ENCODE measurements at regions not wholly inside any gene's neighbourhood (a gene's known extent, or its start where the extent isn't known, plus 50 kb on each side); places are given as distances from the start of the nearest gene placed in this dataset.

DNA sequence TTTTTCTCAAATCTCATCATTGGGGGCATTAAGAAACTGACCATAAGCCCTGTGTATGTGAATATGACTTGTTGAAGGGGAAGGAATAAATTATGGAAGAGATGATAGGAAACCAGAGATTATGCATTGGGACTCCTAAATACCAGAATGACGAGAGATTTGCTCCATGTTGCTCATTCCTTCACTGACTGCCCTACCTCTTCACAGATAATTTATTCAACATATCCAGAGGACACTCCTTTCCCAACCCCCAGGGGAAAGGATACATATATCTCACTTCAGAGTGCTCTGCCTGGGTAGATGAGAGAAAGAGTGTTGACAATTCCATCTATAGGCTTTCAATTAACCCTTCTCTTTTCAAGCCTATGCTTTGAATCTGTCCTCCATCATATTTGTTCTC, 145.3 kb upstream of the RHOBTB1 start:
- no peak for DNase-seq (ENCODE audit: low spot score)

DNA sequence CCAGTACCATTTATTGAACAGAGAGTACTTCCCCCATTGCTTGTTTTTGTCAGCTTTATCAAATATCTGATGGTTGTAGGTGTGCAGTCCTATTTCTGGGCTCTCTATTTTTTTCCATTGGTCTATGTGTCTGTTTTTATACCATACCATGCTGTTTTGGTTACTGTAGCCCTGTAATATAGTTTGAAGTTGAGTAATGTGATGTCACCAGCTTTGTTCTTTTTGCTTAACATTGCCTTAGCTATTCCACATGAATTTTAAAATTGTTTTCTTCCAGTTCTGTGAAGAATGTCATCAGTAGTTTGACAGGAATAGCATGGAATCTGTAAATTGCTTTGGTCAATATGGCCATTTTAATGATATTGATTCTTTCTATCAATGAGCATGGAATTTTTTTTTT, 140.5 kb upstream of the RHOBTB1 start:
- no peak for DNase-seq (ENCODE audit: low spot score)

DNA sequence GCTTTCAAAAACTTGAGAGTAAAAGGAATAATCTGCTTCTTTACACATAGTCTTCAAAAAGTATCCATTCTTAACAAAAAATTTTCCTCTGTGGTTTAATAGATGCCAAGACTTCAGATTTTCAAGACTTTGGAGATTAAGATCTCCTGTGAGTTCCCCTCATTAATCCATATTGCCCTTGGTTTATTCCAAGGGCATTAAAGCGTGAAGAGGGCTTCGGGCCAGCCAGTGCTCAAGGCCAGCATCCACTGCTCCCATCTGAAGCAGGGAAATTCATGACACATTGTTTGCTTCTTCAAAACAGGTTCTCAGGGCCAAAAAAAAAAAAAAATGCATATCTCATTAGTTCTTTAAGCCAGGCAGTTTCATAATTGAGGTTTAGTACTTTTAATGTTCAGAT, 137.3 kb upstream of the RHOBTB1 start:
- DNase-seq (ENCODE audit: low spot score) = no peak

DNA sequence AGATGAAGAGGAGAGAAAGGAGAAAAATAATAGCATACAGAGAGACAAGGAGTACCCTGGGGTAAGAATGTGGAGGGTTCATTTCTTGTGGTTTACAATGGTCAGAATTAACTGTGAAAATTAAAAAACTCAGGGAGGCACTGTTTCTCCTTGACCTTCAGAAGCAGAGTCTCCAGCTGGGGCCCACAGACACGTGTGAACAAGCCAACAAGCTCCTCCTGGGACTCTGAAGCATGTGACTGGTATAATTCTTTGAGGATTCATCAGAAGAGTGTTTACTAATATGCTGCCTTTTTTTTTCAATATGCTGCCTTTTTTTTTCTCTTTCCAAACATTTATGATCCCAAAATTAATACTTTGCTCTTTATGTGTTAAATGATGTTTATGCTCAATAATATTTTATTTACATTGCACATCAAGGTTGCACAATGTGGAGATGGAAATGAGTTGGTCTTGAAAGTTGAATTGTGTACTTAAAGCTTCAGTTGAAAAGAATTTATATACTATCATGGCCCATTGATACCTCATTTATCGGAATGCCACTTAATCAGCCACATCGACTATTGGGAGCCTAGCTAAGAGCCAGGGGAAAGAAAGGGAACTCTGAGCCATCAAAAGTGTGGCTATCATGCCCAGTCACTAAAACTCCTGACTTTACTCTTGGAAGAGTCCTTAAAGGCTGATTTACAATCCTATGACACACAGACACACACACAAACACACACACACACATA, 134.7 kb upstream of the RHOBTB1 start:
- DNase-seq (ENCODE audit: low spot score) = no peak

DNA sequence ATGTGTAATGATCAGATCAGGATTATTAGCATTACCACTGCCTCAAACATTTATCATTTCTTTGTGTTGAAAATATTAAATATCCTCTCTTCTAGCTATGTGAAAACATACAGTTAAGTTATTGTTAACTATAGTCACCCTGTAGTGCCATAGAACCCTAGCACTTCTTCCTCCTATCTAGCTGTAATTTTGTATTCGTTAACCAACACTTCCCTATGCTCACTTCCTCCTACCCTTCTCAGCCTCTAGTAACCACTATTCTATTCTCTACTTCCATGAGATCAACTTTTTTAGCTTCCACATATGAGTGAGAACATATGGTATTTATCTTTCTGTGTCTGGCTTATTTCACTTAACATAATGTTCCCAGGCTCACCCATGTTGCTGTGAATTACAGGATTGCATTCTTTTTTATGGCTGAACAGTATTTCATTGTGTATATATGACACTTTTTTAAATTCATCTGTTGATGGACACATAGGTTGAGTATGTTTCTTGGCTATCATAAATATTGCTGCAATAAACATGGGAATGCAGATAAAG, 132.7 kb upstream of the RHOBTB1 start:
- no peak for DNase-seq (ENCODE audit: low spot score)

DNA sequence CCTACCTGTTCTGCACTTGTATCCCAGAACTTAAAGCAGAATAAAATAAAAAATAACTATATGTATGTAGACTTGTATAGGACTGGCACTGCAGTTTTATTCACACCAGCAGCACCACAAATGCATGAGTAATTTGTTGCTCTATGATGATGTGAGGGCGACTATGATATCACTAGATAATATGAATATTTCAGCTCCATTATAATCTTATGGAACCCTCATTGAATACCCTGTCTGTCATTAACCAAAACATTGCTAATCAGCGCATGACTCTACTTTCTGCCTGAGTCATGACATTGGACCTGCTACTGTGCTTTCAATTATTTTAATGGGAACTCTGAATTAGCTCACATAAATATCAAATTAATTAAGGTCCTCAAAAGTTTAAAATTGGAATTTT, 129.4 kb upstream of the RHOBTB1 start:
- no peak for DNase-seq (ENCODE audit: low spot score)

DNA sequence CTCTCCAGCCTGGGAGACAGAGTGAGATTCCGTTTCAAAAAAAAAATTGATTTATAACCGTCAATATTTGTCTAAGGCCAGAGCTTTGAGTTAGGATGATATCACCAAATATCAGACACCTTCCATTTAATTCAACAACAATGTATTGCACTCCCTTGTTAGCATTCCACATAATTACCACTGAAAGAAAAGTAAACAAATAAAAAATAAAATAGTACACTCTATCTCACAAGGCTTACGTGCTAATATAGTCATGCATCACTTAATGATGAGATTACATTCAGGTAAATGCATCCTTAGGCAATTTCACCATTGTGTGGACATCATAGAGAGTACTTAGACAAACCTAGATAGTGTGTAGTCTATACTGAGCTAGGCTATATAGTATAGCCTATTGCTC, 127.6 kb upstream of the RHOBTB1 start:
- no peak for DNase-seq (ENCODE audit: low spot score)

DNA sequence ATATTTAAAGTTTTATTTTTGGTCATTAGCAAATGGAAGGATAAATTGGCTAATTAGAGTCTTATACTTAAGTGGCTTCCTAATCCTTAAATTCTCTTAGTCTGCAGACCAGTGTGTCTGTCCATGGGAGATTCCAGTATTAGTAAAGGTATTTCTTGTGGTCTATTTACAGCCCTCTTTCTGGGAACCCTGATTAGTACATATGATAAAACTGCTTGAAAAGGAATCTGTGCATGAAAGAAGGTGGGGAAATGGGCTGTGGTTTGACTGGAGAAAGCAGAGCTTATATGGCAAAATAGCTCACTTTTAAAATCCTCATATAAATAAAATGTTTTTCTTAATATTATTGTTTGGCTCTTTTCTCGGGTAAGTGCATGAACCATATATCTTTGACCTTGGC, 124.5 kb upstream of the RHOBTB1 start:
- DNase-seq (ENCODE audit: low spot score) = no peak

DNA sequence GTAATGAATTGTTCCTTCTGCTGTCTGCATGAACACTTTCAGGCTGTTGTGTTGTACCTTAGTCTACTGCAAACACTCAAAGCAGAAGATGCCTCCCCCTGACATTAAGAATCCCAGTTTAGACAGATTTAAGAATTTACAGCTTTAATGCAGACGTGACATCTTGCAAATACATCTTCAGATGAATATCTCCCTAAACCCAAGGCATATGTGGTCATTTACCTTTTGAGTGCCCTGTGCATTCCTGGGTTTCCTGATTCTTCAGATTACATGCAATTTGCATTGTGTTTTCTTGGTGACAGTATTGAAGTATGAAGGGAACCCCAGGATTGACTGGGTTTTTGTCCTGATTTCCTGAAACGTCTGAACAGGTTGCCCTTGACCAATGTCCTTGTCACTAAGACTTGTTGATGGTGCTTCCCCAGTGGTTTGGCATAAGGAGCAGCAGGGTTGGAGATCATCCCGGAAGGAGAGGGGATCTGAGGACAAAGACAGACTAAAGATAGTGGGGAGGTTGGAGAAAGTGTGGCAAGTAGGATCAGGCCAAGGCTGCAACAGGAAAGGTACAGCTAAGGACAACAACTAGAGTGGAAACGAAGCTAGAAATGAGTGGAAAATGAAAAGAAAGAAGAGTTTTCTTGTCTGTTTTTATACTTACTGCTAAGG, 123.8 kb upstream of the RHOBTB1 start:
- no peak for DNase-seq (ENCODE audit: low spot score)

DNA sequence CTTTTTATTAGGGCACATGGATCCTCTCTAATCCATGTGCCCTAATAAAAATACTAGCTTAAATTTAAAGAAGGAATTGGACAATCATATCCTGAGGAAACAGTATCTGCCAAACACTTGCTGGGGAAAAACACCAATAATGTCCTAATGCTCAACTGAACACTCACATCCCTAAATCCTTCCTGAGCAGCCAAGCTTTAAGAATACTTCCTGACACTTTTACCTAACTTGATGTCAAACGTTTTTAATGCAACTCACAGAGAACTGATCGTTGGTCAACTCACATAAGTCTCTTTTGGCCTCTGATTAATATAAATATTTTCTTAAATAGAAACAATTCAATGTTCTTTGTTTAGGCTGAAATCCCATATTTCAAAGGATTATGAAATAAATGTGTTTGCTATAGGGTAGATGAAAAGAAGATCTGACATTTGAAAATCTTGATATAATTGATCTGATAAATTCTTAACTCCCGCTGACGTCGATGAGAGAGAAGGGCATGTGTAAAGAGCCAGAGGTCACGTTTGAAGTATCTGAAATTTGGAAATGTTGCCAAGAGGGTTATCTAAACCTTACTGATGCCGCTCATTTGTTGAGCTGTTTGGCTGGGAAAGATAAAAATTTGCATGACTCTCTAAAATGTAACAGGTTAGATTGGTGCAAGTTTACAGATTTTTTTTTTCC, 122.8 kb upstream of the RHOBTB1 start:
- no peak for DNase-seq (ENCODE audit: low spot score)

DNA sequence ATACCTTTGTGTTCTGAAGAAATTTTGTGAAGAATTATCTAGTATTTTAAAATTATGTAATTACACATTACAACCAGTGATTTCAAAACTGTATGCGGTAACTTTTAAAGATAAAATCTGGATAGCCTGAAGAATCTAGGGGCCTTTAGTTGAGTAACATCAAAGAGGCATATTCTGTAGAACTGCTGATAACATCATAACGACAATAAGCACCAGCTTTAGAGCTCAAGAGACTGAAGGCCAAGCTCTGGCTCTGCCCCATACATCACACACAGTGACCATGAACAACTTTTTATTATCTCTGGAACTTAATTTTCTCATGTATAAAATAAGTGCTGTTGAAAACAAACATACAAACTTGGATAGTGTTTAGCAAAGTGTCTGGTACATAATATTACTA, 121.1 kb upstream of the RHOBTB1 start:
- no peak for DNase-seq (ENCODE audit: low spot score)

DNA sequence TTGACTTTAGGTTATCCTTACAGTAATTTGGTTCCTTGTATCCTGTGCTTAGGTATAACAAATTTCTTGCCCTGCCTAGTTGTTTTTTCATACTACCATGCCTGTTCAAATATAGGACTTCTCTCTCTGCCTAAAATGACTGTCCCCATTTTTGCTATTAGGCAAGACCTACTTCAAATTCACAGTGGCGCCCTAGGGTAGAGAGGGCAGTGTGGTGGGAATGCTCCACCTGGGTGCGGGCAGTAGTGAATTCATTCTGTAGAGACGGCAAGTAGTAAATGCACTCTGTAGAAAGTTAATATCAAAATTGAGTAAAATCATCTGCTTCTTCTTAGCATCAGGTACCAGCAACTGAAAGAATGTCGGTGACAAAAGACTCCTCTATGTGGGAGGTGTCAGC, 120.4 kb upstream of the RHOBTB1 start:
- DNase-seq (ENCODE audit: low spot score) = no peak

DNA sequence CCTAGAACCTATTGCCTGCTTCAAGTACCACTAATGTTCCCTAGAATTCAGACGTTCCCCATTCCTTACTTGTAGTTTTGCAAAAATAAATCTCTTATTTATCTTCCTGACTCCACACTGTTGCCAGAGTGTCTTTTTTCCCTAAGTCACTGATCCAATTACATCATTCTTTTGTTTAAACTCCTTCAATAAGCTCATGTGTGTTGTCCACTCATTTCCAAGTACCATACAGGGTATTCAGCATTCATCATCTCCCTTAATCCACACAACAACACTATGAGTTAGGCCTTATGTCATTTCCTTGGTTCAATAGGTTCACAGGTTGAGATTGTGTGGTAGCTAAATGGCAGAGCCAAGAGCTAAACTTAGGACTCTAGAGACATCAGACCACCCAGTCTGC, 119.9 kb upstream of the RHOBTB1 start:
- DNase-seq (ENCODE audit: low spot score) = no peak

DNA sequence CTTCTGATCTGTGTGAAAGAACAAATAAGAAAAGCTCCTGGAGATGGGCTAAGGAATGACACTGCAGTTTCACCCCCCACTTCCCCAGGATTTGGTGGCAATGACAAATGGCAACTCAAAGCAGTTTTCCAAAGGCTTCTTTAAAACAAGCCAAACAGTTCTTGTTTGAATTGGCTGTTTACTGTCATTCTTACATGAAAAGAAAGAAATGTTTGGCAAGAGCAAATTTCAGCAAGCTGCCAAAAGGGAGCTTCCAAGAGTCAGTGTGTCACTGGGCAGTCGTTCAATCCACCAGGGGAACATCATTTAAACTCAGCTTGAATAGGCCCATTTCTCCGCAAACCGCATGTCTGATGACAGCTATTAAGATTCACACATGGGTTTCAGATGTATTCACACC, 119.0 kb upstream of the RHOBTB1 start:
- DNase-seq (ENCODE audit: low spot score) = peak; percentile 62

DNA sequence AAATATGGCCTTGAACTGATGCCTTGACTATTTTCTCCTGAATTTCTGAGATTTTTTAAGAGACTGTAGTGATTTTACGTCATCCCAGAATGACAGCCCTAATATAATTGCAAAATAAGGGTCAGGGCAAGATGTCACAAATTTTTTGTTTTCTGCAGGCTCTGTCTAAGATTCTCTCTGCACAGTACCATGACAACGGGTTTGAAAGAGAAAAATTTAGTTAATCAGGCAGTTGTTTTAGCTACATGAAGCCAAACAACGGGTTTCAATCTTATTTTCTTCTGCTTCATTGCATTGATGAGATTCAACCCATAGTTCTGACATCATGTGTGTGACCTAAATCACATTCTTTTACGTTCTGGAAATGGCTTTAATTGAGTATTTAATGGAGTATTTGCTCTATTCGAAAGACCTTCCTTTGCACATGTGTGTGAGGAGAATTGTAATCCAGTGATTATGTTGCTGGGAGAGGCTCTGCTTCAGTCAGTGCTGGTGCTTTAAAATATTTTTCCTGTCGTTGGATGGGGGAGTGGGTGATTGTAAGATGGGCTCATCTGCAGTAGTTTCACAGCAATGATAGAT, 118.0 kb upstream of the RHOBTB1 start:
- no peak for DNase-seq (ENCODE audit: low spot score)

DNA sequence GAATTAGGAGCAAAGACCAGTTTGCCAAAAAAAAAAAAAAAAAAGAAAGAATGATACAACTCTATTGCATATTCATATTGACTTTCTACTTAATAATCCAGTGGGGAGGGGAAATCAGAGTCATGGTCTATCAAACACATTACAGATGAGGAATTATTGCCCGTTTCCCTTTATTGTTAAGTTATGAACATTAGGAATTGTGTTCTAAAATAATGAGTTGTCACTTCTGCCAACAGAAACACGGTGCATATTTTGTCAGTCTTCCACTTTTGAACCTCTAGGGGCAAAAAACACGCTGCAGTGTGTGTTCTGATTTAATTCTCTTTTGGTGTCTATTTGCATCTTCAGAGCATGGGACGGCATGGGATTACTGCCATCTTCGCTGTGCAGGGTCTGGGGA, 115.7 kb upstream of the RHOBTB1 start:
- DNase-seq (ENCODE audit: low spot score) = no peak

DNA sequence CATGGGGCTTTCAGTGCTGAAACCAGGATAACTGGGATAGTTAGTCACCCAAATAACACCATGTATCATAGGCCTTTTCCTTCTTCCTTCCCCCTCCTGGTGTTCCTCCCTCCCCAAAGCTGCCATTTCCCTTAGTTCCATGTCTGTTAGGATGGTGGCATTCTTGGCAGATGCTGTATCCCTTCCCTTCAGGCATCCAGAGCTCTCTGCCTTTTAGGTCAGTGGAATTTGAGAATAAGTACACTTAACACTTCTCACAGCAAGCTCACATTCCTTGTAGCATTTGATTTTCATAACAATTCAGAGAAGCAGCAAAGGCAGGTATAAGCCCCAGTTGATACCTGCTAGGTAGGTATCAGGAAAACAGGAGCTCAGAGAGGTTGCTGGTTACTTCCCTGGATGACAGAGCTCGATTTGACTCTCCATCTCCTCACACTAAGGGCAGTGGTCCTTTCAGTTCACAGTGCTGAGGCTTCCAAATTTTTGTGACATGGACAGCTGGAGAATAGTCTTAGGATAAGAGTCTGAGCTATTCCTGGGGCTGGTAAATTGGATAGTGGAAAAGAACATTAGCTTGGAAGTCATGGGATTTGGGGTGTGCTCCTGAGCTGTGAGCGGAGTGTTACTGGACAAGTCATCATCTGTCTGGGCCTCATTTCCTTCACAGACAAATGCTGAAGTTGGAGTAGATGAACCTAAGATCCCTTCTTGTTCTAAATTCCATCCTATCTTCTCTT, 108.7 kb upstream of the RHOBTB1 start:
- no peak for DNase-seq (ENCODE audit: low spot score)

DNA sequence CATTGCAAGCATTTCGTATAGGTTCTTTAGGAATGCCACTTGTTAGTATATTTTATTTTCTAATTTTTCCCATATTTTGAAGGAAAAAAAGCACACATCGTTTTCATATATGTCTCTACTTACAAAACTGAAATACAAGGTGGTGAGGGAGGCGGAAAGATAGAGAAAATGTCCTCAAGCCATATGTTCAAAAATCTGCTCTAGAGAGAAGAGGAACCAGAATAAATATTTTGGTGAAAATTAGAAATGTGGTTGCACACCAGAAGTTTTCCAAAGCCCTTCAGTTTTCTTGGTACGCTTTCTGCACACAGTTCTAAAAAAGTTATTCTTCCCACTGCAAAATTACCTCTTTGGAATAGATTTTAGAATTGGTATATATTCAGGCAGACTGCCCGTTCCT, 107.4 kb upstream of the RHOBTB1 start:
- no peak for DNase-seq (ENCODE audit: low spot score)

DNA sequence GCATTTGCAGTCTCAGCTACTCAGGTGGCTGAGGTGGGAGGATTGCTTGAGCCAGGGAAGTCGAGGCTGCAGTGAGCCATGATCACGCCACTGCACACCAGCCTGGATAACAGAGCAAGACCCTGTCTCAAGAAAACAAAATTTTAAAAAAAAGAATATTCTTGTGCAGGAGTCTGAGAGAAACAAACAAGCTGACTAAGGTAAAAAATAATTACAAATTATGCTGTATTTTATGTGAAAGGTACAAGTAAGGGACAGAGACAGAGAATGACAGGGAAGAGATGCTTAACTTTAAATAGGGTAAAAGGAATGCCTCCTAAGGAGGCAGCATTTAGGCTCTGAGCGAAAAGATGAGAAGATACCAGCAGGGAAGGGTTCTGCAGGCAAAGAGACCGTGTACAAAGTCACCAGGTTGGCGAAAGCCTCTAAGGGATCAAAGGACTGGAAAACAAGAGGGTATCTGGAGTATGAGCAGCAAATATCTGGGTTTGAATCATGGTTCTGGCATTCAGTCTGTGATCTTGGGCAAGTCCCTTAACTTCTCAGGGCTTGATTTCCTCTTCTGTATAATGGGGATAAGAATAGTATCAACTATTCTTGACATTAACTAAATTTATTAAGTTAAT, 106.2 kb upstream of the RHOBTB1 start:
- DNase-seq (ENCODE audit: low spot score) = no peak

DNA sequence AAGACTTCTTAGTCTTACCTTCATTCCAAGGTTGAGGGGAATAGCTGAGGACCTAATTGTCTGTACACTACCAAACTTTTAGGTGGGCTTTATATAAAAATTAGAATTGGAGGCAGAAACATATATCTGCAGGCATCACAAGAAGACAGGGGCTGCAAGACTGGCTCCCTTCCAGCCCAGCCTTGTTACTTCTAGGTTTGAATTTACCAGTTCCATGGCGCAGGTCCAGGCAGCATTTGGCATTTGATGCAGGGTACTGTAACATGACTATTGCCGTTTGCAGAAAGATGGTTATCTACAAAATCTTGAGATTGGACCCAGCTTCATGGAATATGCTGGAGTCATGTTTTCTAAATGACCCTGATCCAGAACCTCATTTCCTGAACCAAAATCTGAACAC, 105.4 kb upstream of the RHOBTB1 start:
- no peak for DNase-seq (ENCODE audit: low spot score)

DNA sequence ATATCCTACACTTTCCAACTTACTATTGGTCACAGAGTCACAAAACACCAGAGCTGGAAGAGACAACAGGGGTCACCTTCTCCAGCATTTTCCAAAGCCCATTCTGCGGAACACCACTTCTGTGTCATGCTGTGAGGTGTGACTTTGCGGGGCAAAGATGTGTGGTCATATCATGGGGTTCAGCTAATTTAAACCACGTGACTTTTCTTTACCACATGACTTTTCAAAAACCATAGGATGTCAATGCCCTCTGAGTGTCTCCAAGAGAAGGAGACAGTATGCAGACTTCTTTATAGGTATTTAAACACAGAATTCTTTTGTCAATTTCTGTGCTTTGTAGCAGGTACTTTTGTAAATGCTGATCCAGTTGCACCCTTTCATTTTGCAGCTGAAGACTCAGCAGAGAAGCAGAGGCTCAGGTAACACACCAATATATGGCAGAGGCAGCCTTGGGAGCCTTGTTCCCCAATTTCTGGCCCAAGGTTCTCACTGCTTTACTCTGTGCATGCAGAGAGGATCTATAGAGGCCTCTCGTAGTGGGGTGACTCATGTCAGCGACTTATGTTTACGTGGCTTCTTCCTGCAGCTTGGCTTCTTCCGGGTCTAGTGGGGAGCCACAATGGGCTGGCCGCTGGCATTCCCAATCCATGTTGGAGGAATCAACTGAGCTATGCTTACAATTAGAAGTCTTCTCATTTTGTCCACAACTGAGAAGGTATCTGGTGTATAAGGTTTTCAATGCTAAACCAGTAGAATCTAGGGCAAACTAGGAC, 104.0 kb upstream of the RHOBTB1 start:
- no peak for DNase-seq (ENCODE audit: low spot score)

Measured in putamen (tissue), 1 donor.